Spleen (tissue), 11 donors: ENCODE measurements at regions not wholly inside any gene's neighbourhood (a gene's known extent, or its start where the extent isn't known, plus 50 kb on each side); places are given as distances from the start of the nearest gene placed in this dataset.

Source experiments
- DNase-seq: peaks from one replicate; pipeline ENCODE4 v3.0.0-alpha.2; 2020
- H3K27ac ChIP-seq, 8 donors: fragments of 200-600 bp; sonication (generic) in 7 of 8; 1 replicate in 4 of 8; 2 replicates in 4 of 8; pipeline versions ENCODE4 v1.5.0 to v1.8.0; 2016 to 2021; ENCODE audit warnings: inconsistent platforms in 4 of 8, mild to moderate bottlenecking in 4 of 8, moderate library complexity in 1 of 8
- H3K27me3 ChIP-seq, 7 donors: fragments of 200-600 bp; sonication (generic) in 6 of 7; replicated peaks in 1 of 7; 1 replicate in 4 of 7; 2 replicates in 3 of 7; pipeline versions ENCODE4 v1.5.0 to v1.8.0; 2016 to 2021; ENCODE audit warnings: inconsistent platforms in 3 of 7, mild to moderate bottlenecking in 1 of 7
- H3K36me3 ChIP-seq, 6 donors: fragments of 200-600 bp; sonication (generic) in 5 of 6; 1 replicate in 4 of 6; 2 replicates in 2 of 6; pipeline versions ENCODE4 v1.5.0 to v1.8.0; 2016 to 2021; ENCODE audit warnings: inconsistent platforms in 2 of 6
- H3K4me1 ChIP-seq, 6 donors: fragments of 200-600 bp; sonication (generic) in 5 of 6; 1 replicate in 3 of 6; 2 replicates in 3 of 6; pipeline versions ENCODE4 v1.5.0 to v1.8.0; 2016 to 2021; ENCODE audit warnings: inconsistent platforms in 3 of 6
- H3K4me3 ChIP-seq, 8 donors: fragments of 200-600 bp; sonication (generic) in 7 of 8; 1 replicate in 4 of 8; 2 replicates in 4 of 8; pipeline versions ENCODE4 v1.5.0 to v1.8.0; 2016 to 2021; ENCODE audit warnings: inconsistent platforms in 4 of 8, mild to moderate bottlenecking in 4 of 8, moderate library complexity in 2 of 8
- H3K9me3 ChIP-seq, 8 donors: fragments of 200-600 bp; sonication (generic) in 7 of 8; 1 replicate in 4 of 8; 2 replicates in 4 of 8; pipeline versions ENCODE4 v1.5.0 to v1.8.0; 2016 to 2021; ENCODE audit warnings: inconsistent platforms in 4 of 8
- CTCF ChIP-seq, 11 experiments: fragments of 200-600 bp in 7 of 11; fragments of 450-650 bp in 4 of 11; sonication (generic) in 4 of 11; IDR thresholded peaks in 8 of 11; conservative IDR thresholded peaks in 3 of 11; 1 replicate in 7 of 11; 2 replicates in 4 of 11; pipeline versions ENCODE4 v1.4.0 to v1.8.0; 2016 to 2021; ENCODE audit warnings: antibody characterized with exemption in 11 of 11, inconsistent platforms in 4 of 11, mild to moderate bottlenecking in 1 of 11
- POLR2A ChIP-seq, 3 donors: fragments of 450-650 bp; IDR thresholded peaks; one replicate each; pipeline ENCODE4 v1.5.1; 2017; ENCODE audit warnings: antibody characterized with exemption in 3 of 3, mild to moderate bottlenecking in 1 of 3
- POLR2AphosphoS5 ChIP-seq, 3 donors: sonication (generic); formaldehyde crosslinking; IDR thresholded peaks; one replicate each; pipeline ENCODE4 v1.5.1; 2017; ENCODE audit warnings: antibody characterized with exemption in 3 of 3
- WGBS, 5 donors: extraction: QIAGEN DNeasy Blood & Tissue Kit in 3 of 5; methylation state at CpG; one replicate each; pipeline versions ENCODE4 v1.1.5 to v1.1.7; 2013 to 2018; 5-methylcytosine and 5-hydroxymethylcytosine counted together
- intact Hi-C: fragments of 100-400 bp; cut with DNase I; formaldehyde crosslinking; loops from one replicate; pipeline ENCODE4 v1.15.0; 2023; ENCODE audit warnings: low total_unique reads
- donor health status: healthy with polysubstance abuse.
- donor health status: DM: no; HTN: no; CAD: no; lungs with moderate emphysema.
- donor health status: DM: no; HTN: no; CAD: no.
- donor health status: Bipolar disorder and iron deficiency.
- donor health status: healthy.
- donor health status: DM: no; HTN: no; CAD: no.
- donor health status: DM: yes; HTN: yes; CAD: no.

DNA sequence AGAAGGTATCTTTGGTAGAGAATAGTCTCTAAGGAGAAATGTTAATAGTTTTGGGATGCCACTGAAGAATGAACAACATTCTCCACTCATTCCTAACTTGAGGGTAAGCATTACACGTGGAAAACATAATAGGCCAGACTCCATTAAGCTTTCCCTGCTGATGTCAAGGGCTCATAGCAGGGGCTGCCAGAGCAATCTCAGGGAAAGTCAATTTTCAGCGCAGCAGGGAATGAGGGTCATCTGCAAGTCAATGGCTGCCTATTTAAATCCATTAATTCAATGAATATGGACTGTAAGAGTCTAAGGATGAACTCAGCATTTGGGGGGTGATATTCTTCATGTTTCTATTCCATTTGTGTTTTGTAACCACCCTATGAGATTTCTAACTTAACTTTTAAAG lies 144.2 kb upstream of the ARL4C start:
- H3K4me3 ChIP-seq = no peak overlapping the region
- H3K9me3 ChIP-seq = peaks cover 2 to 37% (median 30%) of the 10 kb centered on the region in 8 donors
- no peaks in the 10 kb centered on the region for H3K4me1 ChIP-seq
- WGBS, 5 donors = 74 to 83% (median 77%) methylated on average over 2 of the region's 2 CpGs
- no peak overlapping the region for H3K27ac ChIP-seq
- TF ChIP-seq POLR2A (IDR thresholded peaks at IDR 0.05) (no peak), CTCF (IDR thresholded peaks at IDR 0.05 in 8 of 11, conservative IDR thresholded peaks at IDR 0.05 in 3 of 11) (no peak), POLR2AphosphoS5 (IDR thresholded peaks at IDR 0.05) (no peak)
- peaks cover 0 to 17% (median 0%) of the 10 kb centered on the region in 7 donors for H3K27me3 ChIP-seq
- no peak for DNase-seq
- intact Hi-C loops = no loop called here
- H3K36me3 ChIP-seq = no peaks in the 10 kb centered on the region

- Histone ChIP-seq H3K9me3 (peaks cover 2 to 37% (median 30%) of the 10 kb centered on the region in 8 donors), H3K27me3 (peaks cover 0 to 17% (median 0%) of the 10 kb centered on the region in 7 donors), H3K27ac (no peak overlapping the region), H3K36me3 (no peaks in the 10 kb centered on the region), H3K4me1 (no peaks in the 10 kb centered on the region), H3K4me3 (no peak overlapping the region)
- TF ChIP-seq POLR2AphosphoS5 (IDR thresholded peaks at IDR 0.05) = no peak
- no peak for DNase-seq
- intact Hi-C loops = no loop called here
- 61 to 79% (median 67%) methylated on average over 1 of the region's 1 CpG for WGBS, 5 donors
Observed at GRCh38 chr2:234640657-234641056, 143.8 kb upstream of the ARL4C start.

- Histone ChIP-seq H3K27me3 (peaks cover 0 to 17% (median 0%) of the 10 kb centered on the region in 7 donors), H3K27ac (no peak overlapping the region), H3K9me3 (peaks cover 2 to 30% (median 22%) of the 10 kb centered on the region in 8 donors), H3K36me3 (no peaks in the 10 kb centered on the region), H3K4me1 (no peaks in the 10 kb centered on the region), H3K4me3 (no peak overlapping the region)
- TF ChIP-seq CTCF (IDR thresholded peaks at IDR 0.05 in 8 of 11, conservative IDR thresholded peaks at IDR 0.05 in 3 of 11) = no peak
- no peak for TF ChIP-seq POLR2AphosphoS5 (IDR thresholded peaks at IDR 0.05)
- no peak for TF ChIP-seq POLR2A (IDR thresholded peaks at IDR 0.05)
- 94 to 100% (median 97%) methylated on average over 1 of the region's 1 CpG for WGBS, 5 donors
- intact Hi-C loops = no loop called here
- no peak for DNase-seq
Observed at GRCh38 chr2:234638966-234639365, 142.1 kb upstream of the ARL4C start.

DNA sequence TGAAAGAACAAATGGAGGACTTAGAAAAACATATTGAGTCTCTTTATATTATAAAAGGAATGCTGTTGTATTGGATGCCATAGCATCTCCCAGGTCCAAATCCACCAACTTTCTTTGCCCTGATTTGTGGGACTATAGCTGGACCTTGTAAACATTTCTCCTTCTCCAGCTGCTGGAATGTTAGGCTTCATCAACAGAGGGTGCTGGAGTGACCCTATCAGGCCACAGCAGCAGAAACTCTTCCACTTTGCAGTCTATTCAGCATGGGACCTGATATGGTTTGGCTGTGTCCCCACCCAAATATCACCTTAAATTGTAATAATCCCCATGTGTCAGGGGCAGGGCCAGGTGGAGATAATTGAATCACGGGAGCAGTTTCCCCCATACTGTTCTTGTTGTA lies 138.4 kb upstream of the ARL4C start:
- TF ChIP-seq CTCF (IDR thresholded peaks at IDR 0.05 in 8 of 11, conservative IDR thresholded peaks at IDR 0.05 in 3 of 11) (no peak), POLR2AphosphoS5 (IDR thresholded peaks at IDR 0.05) (no peak)
- peaks cover 0 to 4% (median 0%) of the 10 kb centered on the region in 8 donors for H3K9me3 ChIP-seq
- 77 to 100% (median 85%) methylated on average over 1 of the region's 1 CpG for WGBS, 5 donors
- no peak for DNase-seq
- intact Hi-C loops = no loop called here
- no peaks in the 10 kb centered on the region for H3K4me1 ChIP-seq
- H3K27ac ChIP-seq = no peak overlapping the region
- no peak overlapping the region for H3K4me3 ChIP-seq
- peaks cover 0 to 2% (median 0%) of the 10 kb centered on the region in 7 donors for H3K27me3 ChIP-seq
- no peaks in the 10 kb centered on the region for H3K36me3 ChIP-seq
